Inflammatory macrophage (primary cell): ENCODE measurements at regions not wholly inside any gene's neighbourhood (a gene's known extent, or its start where the extent isn't known, plus 50 kb on each side); places are given as distances from the start of the nearest gene placed in this dataset.

ENCODE experiments used
- DNase-seq, 2 donors: peaks; one replicate each; pipeline ENCODE4 v3.0.0-alpha.2; 2020 to 2022

DNA sequence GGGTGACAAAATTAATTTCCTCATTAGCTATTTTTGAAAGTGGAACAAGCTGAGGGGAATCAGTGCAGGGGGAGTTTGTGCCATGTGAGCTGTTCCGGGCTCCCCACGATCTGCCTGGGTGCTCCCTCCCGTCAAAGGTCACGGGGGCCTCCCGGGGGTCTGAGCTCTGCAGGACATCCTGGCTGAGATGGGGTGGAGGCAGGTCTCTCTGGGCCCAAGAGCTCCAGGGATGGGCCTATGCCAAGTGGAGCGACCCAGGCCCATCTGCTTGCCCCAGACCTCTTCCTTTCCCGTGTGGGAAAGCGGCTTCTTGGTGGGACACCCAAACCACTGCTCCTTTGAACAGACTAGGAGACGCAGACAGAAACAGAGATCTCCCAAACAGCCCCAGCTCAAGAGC lies 143.3 kb upstream of the ID2 start:
- DNase-seq = peak in 1 of 2 donors; percentile 35

- no peak for DNase-seq
Observed at GRCh38 chr2:8538931-8539621, 142.8 kb upstream of the ID2 start.

DNA sequence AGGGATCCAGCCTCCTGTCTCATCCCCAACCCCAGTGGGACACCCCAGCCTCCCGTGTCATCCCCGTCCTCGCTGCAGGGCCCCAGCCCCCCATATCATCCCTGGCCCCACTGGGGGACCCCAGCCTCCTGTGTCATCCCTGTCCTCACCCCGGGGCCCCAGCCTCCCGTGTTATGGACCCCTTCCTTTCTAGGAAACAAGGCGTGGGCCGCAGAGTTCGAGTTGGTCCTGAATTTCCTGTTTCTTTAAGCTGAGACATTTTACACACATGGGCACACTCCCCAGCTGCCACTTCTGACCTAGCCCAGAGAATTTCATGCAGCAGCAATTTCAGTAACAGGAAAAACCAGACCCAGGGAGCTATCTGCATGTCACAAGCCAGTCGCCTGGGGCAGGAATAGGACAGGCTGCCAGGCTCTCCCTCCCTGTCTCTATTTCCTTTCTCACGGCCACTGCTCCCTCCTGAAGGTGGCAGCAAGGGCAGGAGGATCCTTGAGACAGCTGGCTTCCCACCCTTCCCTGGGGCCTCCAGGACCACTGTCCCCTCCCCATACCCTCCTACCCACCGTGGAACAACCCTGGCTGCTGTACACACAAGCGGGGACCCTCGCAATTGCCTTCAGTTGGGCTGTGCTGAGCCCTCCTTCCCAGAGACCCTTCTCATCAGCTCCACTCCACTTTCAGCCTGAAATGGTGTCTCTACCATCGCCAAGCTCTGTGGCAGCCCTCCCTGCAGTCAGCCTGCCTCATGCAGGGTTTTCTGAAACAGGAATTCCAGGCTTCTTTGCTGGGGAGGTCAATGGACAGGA lies 141.9 kb upstream of the ID2 start:
- DNase-seq = peak; percentile 90 to 93

GRCh38 chr2:8540552-8541055 lies 141.3 kb upstream of the ID2 start:
- no peak for DNase-seq

DNA sequence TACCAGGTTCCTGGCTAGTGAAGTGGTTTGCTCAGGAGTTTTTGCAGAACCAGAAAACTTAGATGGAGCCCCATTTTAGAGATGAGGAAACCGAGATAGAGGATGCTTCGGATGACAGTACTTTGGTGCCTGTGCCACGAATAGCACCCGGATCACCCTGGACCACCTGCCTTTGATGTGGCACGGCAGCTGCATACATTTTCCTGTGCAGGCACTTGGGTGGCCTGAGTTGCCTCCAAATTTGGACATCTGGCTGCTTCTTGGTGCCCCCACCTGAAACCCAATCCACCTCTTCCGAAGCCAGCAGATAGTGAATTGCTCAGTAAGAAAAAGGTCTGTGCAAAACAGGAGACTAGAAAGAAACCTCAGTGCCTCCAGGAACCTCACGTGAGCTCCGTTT lies 140.6 kb upstream of the ID2 start:
- DNase-seq = no peak

- DNase-seq = no peak
Observed at GRCh38 chr2:8541636-8542035, 140.2 kb upstream of the ID2 start.

DNA sequence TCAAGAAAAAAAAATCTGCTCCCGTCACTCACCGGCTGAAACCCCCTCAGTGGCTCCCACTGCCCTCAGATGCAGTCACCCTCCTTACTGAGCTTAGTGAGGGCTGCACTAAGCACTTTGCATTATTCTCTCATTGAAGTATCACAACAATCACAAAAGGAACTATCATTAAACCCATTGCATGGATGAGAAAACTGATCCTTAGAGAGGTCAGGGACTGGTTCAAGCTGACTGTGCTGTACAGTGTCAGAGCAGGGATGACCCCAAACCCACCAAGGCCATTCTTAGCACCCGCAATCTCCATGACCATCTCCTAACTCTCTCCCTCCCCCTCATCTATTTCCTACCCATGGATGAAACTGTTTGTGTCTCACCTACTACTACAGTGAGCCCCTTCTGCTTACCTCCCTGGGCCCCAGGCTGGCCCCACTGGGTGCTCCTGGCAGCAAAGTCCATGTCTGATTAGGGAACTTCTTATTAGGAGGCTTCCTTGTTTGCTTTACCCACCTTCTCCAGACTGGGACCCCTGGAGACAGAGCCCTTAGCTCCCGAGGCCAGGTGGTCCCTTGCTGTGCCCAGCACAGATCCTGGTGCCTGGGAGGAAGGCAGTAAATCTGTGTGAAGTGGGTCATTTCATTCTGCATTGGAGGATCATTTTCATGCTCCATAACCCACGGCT lies 139.3 kb upstream of the ID2 start:
- no peak for DNase-seq

DNA sequence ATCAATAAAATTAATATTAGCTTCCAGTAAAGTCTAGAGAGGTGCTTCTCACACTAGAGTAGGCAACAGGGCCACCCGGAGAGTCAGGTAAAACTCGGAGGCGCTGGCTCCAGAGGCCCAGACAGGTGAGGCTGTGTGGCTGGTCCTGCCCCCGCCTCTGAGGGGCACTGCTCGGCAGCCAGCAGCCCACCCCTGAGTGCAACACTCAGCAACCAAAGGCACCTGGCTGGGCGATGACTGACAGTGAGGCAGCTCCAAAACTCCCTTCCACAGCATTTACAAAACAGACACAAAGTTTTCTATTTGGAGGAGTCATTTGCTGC lies 138.8 kb upstream of the ID2 start:
- no peak for DNase-seq

DNA sequence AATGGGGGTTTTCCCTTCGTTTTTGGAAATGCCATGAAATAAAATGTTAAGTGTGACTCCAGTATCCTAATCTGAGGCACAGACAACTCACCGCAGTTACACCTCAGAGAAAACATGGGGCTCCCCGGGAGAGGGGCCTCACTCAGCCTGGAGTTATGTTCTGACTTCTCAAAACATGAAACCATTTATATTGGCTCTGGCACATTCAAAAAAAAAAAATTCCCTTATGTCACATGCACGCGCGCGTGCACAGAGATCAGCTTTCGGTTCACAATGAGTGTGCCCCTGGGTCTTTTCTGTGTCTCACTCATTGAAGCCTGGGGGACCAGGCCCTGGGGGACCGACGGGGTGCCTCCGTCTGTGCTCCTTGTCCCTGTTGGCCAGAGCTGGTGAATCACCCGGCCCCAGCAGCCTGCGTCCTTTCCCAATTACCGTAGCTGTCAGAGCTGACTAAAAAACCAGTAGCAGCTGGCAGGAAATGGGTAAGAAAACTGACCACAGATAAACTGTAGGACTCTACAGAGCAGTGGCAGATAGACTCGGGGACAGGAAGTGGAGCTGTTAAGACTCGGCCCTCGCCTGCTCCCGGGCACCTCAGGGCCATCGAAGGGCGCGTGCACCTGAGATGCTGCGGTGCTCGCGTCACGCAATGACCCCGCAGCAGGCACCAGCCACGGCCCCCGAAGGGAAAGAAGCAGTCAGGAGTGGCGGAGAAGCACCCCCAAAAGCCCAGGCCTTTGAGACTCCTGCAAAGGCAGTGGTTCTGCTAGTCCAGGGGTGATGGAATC lies 138.3 kb upstream of the ID2 start:
- DNase-seq = peak; percentile 95 to 97

DNA sequence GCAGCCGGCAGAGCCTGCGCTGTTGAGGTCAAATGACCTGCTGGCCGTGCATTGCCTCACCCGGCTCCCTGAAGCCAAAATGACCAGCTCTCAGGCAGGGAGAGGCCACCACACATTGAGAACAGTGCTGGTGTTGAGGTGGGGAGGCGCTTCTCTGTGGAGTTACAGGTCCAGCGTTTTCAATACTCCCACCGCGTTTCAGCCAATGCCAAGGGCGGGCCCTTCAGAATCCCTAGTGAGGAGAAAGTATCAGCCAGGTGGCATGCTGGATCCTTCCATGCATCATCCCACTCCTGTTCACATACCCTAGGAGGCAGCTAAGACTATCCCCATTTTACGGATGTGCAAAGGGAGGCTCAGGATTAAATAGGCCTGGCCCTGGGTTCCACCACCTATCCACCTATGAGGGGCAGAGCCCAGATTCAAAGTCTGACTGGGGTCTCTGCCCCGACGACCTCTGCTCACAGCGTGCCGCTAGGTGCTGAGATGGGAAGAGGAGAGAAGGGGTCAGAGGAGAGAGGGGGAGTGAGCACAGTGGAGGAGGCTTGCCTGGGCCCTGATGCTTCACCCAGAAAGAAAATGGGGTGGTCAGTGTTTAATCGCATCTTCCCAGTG lies 137.6 kb upstream of the ID2 start:
- peak; percentile 47 to 68 for DNase-seq

GRCh38 chr2:8544786-8545694 lies 136.8 kb upstream of the ID2 start:
- DNase-seq = peak; percentile 97

DNA sequence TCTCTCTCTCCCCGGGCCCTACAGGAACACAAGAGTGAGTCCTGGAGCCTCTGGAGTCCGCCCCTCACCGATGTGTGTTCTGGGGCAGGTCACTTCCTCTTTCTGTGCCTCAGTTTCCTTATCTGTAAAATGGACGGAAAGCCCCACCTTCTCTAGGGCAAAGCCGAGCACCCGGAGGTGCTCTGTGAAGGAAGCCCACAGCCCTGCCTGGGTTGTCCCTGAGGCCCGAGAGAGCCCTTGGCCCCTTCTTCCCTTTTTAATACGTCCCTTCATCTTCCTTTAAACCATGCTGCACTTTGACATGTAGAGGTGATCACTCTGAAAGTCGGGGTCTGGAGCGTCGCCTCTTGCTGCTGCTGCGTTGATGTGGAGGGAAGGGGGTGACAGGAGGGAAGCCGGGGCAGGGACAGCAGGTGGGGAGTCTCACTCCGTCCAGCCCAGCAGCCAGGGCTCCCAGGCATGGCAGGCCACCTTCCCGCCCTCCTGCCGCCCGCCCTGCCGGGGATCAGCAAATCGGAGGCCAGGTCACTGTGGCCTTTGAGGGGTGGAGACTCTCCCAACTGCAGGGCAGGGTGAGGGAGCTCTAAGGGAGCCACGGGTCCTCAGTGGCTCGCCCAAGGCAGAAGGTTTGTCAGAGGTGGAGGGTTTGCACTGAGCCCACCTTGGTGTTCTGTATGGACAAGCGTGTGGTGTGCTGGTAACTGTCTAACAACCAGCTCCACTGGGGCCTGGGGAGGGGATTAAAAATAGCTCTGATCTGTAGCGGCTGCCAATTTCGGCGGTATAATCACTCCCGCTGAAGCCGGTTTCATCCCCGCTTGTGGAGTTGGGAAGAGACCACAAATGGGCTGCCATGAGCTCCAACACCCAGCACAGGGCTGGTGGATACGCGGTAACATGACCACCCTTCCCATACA lies 135.9 kb upstream of the ID2 start:
- no peak for DNase-seq

- DNase-seq = peak; percentile 89 to 91
Observed at GRCh38 chr2:8546612-8547283, 135.1 kb upstream of the ID2 start.

GRCh38 chr2:8547284-8548064 lies 134.4 kb upstream of the ID2 start:
- no peak for DNase-seq

DNA sequence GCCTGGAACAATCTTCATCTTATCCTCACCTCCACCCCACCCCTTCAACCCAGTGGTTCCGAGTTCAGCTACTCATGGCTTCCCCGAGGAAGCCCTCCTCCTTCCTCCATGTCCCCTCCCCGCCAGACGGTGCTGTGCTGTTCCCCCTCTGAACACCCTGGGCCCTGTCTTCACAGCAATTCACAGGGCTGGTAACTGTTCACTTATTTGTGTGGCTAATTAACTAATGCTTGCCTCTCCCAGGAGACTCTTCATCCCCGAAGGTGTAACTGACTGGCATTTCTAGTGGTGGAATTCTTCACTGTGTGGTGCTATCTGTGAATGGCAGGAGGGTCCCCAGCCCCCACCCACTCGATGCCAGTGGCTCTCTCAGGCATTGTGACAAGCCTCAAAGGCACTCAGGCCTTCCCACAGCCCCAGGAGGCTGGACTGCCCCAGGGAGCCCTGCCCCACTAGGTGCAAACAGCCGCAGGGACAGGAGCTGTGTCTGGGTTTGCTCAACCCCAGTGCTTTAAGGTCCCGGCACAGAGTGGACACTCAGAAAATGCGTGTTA lies 133.7 kb upstream of the ID2 start:
- DNase-seq = no peak

GRCh38 chr2:8548619-8549150 lies 133.2 kb upstream of the ID2 start:
- no peak for DNase-seq

GRCh38 chr2:8549273-8549922 lies 132.5 kb upstream of the ID2 start:
- no peak for DNase-seq

- DNase-seq = no peak
Observed at GRCh38 chr2:8549942-8550341, 131.9 kb upstream of the ID2 start.
